Adrenal gland (tissue), 5 donors: ENCODE measurements at regions not wholly inside any gene's neighbourhood (a gene's known extent, or its start where the extent isn't known, plus 50 kb on each side); places are given as distances from the start of the nearest gene placed in this dataset.

ENCODE experiments used
- CTCF ChIP-seq, 6 experiments: fragments of 450-650 bp in 4 of 6; fragments of 200-600 bp in 2 of 6; sonication (generic) in 1 of 6; IDR thresholded peaks; 1 replicate in 5 of 6; 2 replicates in 1 of 6; pipeline versions ENCODE4 v1.5.1 to v1.8.0; 2016 to 2021; ENCODE audit warnings: antibody characterized with exemption in 6 of 6, mild to moderate bottlenecking in 2 of 6, moderate library complexity in 1 of 6
- POLR2A ChIP-seq, 2 donors: fragments of 450-650 bp; IDR thresholded peaks; one replicate each; pipeline ENCODE4 v1.6.1; 2017; ENCODE audit warnings: antibody characterized with exemption in 2 of 2, mild to moderate bottlenecking in 2 of 2, moderate library complexity in 1 of 2
- donor health status: DM: no; HTN: no; CAD: no.

- no peak for TF ChIP-seq CTCF (IDR thresholded peaks at IDR 0.05)
- no peak for TF ChIP-seq POLR2A (IDR thresholded peaks at IDR 0.05)
These were observed 182.0 kb downstream of the KLF13 start for GRCh38 chr15:31508656-31509055.
